ENCODE measurements at regions not wholly inside any gene's neighbourhood (a gene's known extent, or its start where the extent isn't known, plus 50 kb on each side); places are given as distances from the start of the nearest gene placed in this dataset.

DNA sequence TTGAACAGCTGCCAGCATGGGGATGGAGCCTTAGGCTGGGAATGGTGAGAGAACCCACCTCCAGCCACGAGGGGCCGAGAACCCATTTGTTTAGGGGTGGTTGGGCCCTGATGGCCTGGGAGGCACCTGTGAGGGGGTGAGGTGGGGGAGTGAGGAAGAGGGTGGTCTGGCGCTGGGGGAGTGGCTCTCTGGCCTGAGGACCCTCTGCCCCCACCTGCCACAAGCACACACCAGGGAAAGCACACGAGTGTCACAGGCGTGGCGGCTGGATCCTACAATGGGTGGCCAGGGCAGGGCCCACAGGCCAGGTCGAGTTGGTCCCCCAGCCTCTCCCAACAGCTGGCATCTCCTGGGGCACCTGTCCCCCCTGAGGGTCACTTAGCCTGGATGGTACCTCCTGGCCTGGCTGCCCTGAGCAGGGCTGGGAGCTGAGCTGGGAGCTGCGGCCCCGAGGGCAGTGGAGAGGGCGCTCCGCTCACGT lies 340.5 kb downstream of the TMEM121 start:
- intact Hi-C loops (cut with DNase I) = no loop called here
- Histone ChIP-seq H3K9me3 (no peaks in the 10 kb centered on the region), H3K27me3 (peaks cover 0 to 14% (median 0%) of the 10 kb centered on the region in 4 donors), H3K4me1 (no peaks in the 10 kb centered on the region), H3K36me3 (no peaks in the 10 kb centered on the region), H3K4me3 (no peak overlapping the region), H3K27ac (no peak overlapping the region)
- 80% methylated on average over 5 of the region's 12 CpGs; no CpG with 5 or more reads in 1 of the 2 donors for WGBS, 2 donors
- TF ChIP-seq, protein P1, sequence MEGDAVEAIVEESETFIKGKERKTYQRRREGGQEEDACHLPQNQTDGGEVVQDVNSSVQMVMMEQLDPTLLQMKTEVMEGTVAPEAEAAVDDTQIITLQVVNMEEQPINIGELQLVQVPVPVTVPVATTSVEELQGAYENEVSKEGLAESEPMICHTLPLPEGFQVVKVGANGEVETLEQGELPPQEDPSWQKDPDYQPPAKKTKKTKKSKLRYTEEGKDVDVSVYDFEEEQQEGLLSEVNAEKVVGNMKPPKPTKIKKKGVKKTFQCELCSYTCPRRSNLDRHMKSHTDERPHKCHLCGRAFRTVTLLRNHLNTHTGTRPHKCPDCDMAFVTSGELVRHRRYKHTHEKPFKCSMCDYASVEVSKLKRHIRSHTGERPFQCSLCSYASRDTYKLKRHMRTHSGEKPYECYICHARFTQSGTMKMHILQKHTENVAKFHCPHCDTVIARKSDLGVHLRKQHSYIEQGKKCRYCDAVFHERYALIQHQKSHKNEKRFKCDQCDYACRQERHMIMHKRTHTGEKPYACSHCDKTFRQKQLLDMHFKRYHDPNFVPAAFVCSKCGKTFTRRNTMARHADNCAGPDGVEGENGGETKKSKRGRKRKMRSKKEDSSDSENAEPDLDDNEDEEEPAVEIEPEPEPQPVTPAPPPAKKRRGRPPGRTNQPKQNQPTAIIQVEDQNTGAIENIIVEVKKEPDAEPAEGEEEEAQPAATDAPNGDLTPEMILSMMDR (IDR thresholded peaks at IDR 0.05) = no peak
- no peak for TF ChIP-seq POLR2A (IDR thresholded peaks at IDR 0.05)
- no peak for DNase-seq

DNA sequence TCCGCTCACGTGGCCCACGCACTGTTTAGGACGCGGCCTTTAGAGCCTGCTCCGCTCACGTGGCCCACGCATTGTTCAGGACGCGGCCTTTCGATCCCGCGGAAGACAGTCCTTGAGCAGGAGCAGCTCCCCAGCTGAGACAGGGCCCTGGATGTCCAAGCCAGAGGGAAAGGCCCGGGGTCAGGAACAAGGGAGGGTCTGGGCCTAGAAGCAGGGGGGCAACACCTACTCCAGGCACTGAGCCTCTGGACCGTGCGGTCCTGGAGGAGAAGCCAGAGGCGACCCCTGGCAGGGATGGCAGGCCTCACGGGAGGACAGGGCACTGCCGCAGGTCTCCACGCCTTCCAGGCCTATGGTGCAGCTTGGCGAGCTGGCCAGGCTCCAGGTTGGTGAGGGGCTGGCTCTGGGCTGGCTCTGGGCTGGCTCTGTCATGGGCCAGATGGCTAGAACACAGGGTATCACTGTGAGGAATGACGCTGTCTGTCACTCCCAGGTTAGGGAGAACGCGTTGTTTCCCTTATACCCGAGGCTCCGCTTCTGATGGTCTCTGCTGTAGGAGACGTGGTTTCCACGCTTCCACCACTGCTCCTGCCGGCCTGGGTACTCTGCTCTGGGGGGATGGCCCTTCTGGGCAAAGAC lies 341.7 kb downstream of the TMEM121 start:
- no peak for TF ChIP-seq POLR2A (IDR thresholded peaks at IDR 0.05)
- TF ChIP-seq, protein P1 (IDR thresholded peaks at IDR 0.05) = no peak
- Histone ChIP-seq H3K4me1 (no peaks in the 10 kb centered on the region), H3K36me3 (no peaks in the 10 kb centered on the region), H3K9me3 (no peaks in the 10 kb centered on the region), H3K27me3 (peaks cover 0 to 14% (median 0%) of the 10 kb centered on the region in 4 donors), H3K27ac (no peak overlapping the region), H3K4me3 (no peak overlapping the region)
- intact Hi-C loops (cut with DNase I) = no loop called here
- no peak for DNase-seq
- 50 to 89% methylated on average over 2 to 20 of the region's 29 CpGs for WGBS, 2 donors

GRCh38 chr14:105871590-105871989 lies 345.2 kb downstream of the TMEM121 start:
- intact Hi-C loops (cut with DNase I) = no loop called here
- H3K4me3 ChIP-seq = no peak overlapping the region
- H3K36me3 ChIP-seq = no peaks in the 10 kb centered on the region
- no peak for DNase-seq
- WGBS, 2 donors = 52 to 55% methylated on average over 3 of the region's 3 CpGs
- no peaks in the 10 kb centered on the region for H3K9me3 ChIP-seq
- H3K27me3 ChIP-seq = no peaks in the 10 kb centered on the region
- TF ChIP-seq, protein P1 (IDR thresholded peaks at IDR 0.05) = no peak
- TF ChIP-seq POLR2A (IDR thresholded peaks at IDR 0.05) = no peak
- H3K27ac ChIP-seq = no peak overlapping the region
- no peaks in the 10 kb centered on the region for H3K4me1 ChIP-seq

DNA sequence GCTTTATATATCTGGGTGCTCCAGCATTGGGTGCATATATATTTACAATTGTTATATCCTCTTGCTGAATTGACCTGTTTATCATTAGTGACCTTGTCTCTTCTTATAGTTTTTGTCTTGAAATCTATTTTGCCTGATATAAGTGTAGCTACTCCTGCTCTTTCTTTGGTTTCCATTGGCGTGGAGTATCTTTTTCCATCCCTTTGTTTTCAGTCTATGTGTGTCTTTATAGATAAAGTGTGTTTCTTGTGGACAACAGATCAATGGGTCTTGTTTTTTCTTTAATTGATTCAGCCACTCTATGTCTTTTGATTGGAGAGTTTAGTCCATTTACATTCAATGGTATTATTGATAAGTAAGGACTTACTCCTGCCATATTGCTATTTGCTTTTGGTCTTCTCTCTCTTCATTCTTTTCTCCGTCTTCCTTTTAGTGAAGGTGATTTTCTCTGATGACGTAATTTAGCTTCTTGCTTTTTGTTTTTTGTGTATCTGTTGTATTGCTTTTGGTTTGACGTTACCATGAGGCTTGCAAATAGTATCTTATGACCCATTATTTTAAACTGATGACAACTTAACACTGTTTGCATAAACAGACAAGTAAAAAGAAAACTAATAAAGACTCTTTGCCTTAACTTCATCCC lies 347.6 kb downstream of the TMEM121 start:
- no peaks in the 10 kb centered on the region for H3K36me3 ChIP-seq
- H3K27ac ChIP-seq = no peak overlapping the region
- 64 to 69% methylated on average over 4 of the region's 4 CpGs for WGBS, 2 donors
- intact Hi-C loops (cut with DNase I) = no loop called here
- no peak overlapping the region for H3K4me3 ChIP-seq
- no peak for DNase-seq
- peaks cover 0 to 3% (median 0%) of the 10 kb centered on the region in 4 donors for H3K27me3 ChIP-seq
- H3K4me1 ChIP-seq = no peaks in the 10 kb centered on the region
- H3K9me3 ChIP-seq = no peaks in the 10 kb centered on the region
- TF ChIP-seq, protein P1 (IDR thresholded peaks at IDR 0.05) = no peak
- TF ChIP-seq POLR2A (IDR thresholded peaks at IDR 0.05) = no peak

DNA sequence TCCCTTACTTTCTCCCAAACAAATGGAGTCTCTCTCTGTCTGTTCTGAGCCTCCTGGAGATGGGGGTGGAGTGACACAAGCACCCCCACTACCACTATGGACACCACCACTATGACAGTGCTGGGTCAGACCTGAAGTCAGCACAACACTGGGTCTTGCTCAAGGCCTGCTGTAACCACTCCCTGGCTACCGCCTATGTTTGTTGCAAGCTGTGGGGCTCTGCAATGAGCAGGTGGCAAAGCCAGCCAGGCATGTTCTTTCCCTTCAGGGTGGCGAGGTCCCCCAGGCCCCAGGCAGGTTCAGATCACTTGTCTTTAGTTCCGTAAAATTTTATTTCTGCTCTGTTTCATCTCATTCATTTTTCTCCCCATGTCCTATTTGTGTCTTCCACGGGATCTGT lies 349.8 kb downstream of the TMEM121 start:
- WGBS, 2 donors = 58 to 59% methylated on average over 3 to 4 of the region's 4 CpGs
- no peak for DNase-seq

More for the DNA sequence above, 349.8 kb downstream of the TMEM121 start:
- H3K4me3 ChIP-seq = no peak overlapping the region
- peaks cover 0 to 21% (median 0%) of the 10 kb centered on the region in 4 donors for H3K27me3 ChIP-seq
- no peaks in the 10 kb centered on the region for H3K4me1 ChIP-seq
- intact Hi-C loops (cut with DNase I) = no loop called here
- TF ChIP-seq, protein P1 (IDR thresholded peaks at IDR 0.05) = no peak
- TF ChIP-seq POLR2A (IDR thresholded peaks at IDR 0.05) = no peak
- no peaks in the 10 kb centered on the region for H3K9me3 ChIP-seq
- no peak overlapping the region for H3K27ac ChIP-seq
- H3K36me3 ChIP-seq = no peaks in the 10 kb centered on the region
